GM12878 (cell line): ENCODE measurements at regions not wholly inside any gene's neighbourhood (a gene's known extent, or its start where the extent isn't known, plus 50 kb on each side); places are given as distances from the start of the nearest gene placed in this dataset.

Source experiments
- ATAC-seq: fragments of 200-7000 bp; cut with Tn5 transposase; 3 replicates; pipeline ENCODE4 v1.9.1; 2020; ENCODE audit warnings: mild to moderate bottlenecking, moderate library complexity
- BruUV-seq: library from RNA; stranded (reverse); fragments of 400-500 nt; replicated peaks from 2 replicates; lab custom pipeline; 2021; lab: Mats Ljungman, UMichigan
- CTCF ChIA-PET: fragments of 300-600 bp; sonication (Branson Sonifier 250); formaldehyde crosslinking; extraction: SDS; loops from one replicate; lab custom pipeline; 2021; ENCODE audit warnings: inconsistent platforms; lab: Yijun Ruan, JAX
- POLR2A ChIA-PET: fragments of 350-600 bp; formaldehyde crosslinking; extraction: SDS; loops from one replicate; lab custom pipeline; 2021; ENCODE audit warnings: inconsistent platforms; lab: Charles Lee
- RAD21 ChIA-PET: fragments of 300-600 bp; sonication (Branson Sonifier 250); formaldehyde crosslinking; loops from one replicate; lab custom pipeline; 2023; ENCODE audit warnings: antibody characterized with exemption; ENCODE audit not compliant: unreplicated experiment; lab: Charles Lee
- SMC1A ChIA-PET: fragments of 300-600 bp; sonication (Branson Sonifier 250); formaldehyde crosslinking; loops from one replicate; lab custom pipeline; 2023; ENCODE audit not compliant: unreplicated experiment, uncharacterized antibody; lab: Charles Lee
- DNase-seq: peaks from one replicate; pipeline ENCODE4 v3.0.0-alpha.2; 2011; ENCODE audit warnings: low read depth, low spot score
- FAIRE-seq: peaks from 3 replicates; lab custom pipeline; 2011; peaks lifted over from hg19 to GRCh38; lab: Jason Lieb, UNC
- H2AFZ ChIP-seq: 2 replicates; pipeline ENCODE4 v1.6.0; 2011; ENCODE audit warnings: low read depth, low read length, control low read depth; ENCODE audit not compliant: control insufficient read depth
- H3K27ac ChIP-seq: 2 replicates; pipeline ENCODE4 v1.5.1; 2011; ENCODE audit warnings: control low read depth; ENCODE audit not compliant: control insufficient read depth, insufficient read depth
- H3K27me3 ChIP-seq, 2 experiments: replicated peaks in 1 of 2; 2 replicates each; pipeline versions ENCODE4 v1.6.0 to v1.6.1; 2011; ENCODE audit warnings: low read length in 1 of 2; ENCODE audit not compliant: control insufficient read depth in 2 of 2, insufficient read depth in 2 of 2
- H3K36me3 ChIP-seq, 2 experiments: 2 replicates each; pipeline ENCODE4 v1.5.1; 2011; ENCODE audit warnings: low read length in 1 of 2; ENCODE audit not compliant: control insufficient read depth in 2 of 2, insufficient read depth in 2 of 2
- H3K4me1 ChIP-seq: 2 replicates; pipeline ENCODE4 v1.6.1; 2011; ENCODE audit warnings: mild to moderate bottlenecking, low read length, moderate library complexity, mixed read lengths; ENCODE audit not compliant: control insufficient read depth, insufficient read depth
- H3K4me2 ChIP-seq: 2 replicates; pipeline ENCODE4 v1.6.0; 2011; ENCODE audit warnings: control low read depth; ENCODE audit not compliant: control insufficient read depth, insufficient read depth
- H3K4me3 ChIP-seq: fragments of 200-600 bp; sonication (generic); 2 replicates; pipeline ENCODE4 v1.5.1; 2016
- H3K79me2 ChIP-seq: 2 replicates; pipeline ENCODE4 v1.6.0; 2011; ENCODE audit warnings: low read length; ENCODE audit not compliant: control insufficient read depth, insufficient read depth
- H3K9ac ChIP-seq: 2 replicates; pipeline ENCODE4 v1.8.0; 2011; ENCODE audit warnings: low read length, control low read depth, mixed read lengths; ENCODE audit not compliant: control insufficient read depth, insufficient read depth
- H3K9me3 ChIP-seq: replicated peaks from 3 replicates; pipeline ENCODE4 v1.5.1; 2011; ENCODE audit warnings: mild to moderate bottlenecking, low read length; ENCODE audit not compliant: control insufficient read depth, insufficient read depth
- H4K20me1 ChIP-seq: 2 replicates; pipeline ENCODE4 v1.6.0; 2011; ENCODE audit not compliant: control insufficient read depth, insufficient read depth
- ATF7 ChIP-seq: fragments of 450-650 bp; IDR thresholded peaks from 2 replicates; pipeline ENCODE4 v1.6.1; 2016; ENCODE audit warnings: low read depth, mild to moderate bottlenecking
- BCL11A ChIP-seq: IDR thresholded peaks from 2 replicates; pipeline ENCODE4 v1.6.1; 2011; ENCODE audit warnings: low read depth, low read length
- BMI1 ChIP-seq: fragments of 450-650 bp; IDR thresholded peaks from 2 replicates; pipeline ENCODE4 v1.6.1; 2016; ENCODE audit warnings: mild to moderate bottlenecking, moderate library complexity, borderline replicate concordance
- CTCF ChIP-seq, 3 experiments: IDR thresholded peaks in 2 of 3; conservative IDR thresholded peaks in 1 of 3; 2 replicates each; pipeline ENCODE4 v1.5.1; 2011; ENCODE audit warnings: low read depth in 3 of 3, low read length in 3 of 3, mild to moderate bottlenecking in 3 of 3, control low read depth in 2 of 3, moderate library complexity in 2 of 3, inconsistent platforms in 1 of 3, mixed read lengths in 1 of 3; ENCODE audit not compliant: control insufficient read depth in 2 of 3, insufficient read depth in 1 of 3; ENCODE audit errors: extremely low read depth in 1 of 3
- E2F4 ChIP-seq: IDR thresholded peaks from 2 replicates; pipeline ENCODE4 v1.6.1; 2012; ENCODE audit warnings: low read depth, low read length, improper control_type of control experiment
- GABPA ChIP-seq: IDR thresholded peaks from 2 replicates; pipeline ENCODE4 v1.6.1; 2014; ENCODE audit warnings: antibody characterized with exemption, low read depth, mild to moderate bottlenecking, inconsistent platforms
- PAX8 ChIP-seq: fragments of 450-650 bp; IDR thresholded peaks from 2 replicates; pipeline ENCODE4 v1.6.1; 2017; ENCODE audit warnings: mild to moderate bottlenecking, moderate library complexity
- SMAD1 ChIP-seq: fragments of 450-650 bp; IDR thresholded peaks from 2 replicates; pipeline ENCODE4 v1.6.1; 2018; ENCODE audit warnings: mild to moderate bottlenecking, low read depth; ENCODE audit not compliant: partially characterized antibody
- SMARCA5 ChIP-seq: fragments of 450-650 bp; IDR thresholded peaks from 2 replicates; pipeline ENCODE4 v1.6.1; 2017; ENCODE audit warnings: mild to moderate bottlenecking
- TCF12 ChIP-seq: IDR thresholded peaks from 2 replicates; pipeline ENCODE4 v1.6.1; 2011; ENCODE audit warnings: low read depth, mild to moderate bottlenecking, low read length
- ZNF207 ChIP-seq: fragments of 450-650 bp; IDR thresholded peaks from 2 replicates; pipeline ENCODE4 v1.6.1; 2014; ENCODE audit warnings: antibody characterized with exemption, mild to moderate bottlenecking, borderline replicate concordance
- ZNF217 ChIP-seq: fragments of 450-650 bp; IDR thresholded peaks from 2 replicates; pipeline ENCODE4 v1.6.1; 2017; ENCODE audit warnings: antibody characterized with exemption, mild to moderate bottlenecking
- ZNF274 ChIP-seq: IDR thresholded peaks from one replicate; pipeline ENCODE4 v1.8.0; 2011; ENCODE audit not compliant: insufficient read length, insufficient read depth
- WGBS: methylation state at CpG from one replicate; pipeline ENCODE4 v1.1.6; 2016; ENCODE audit warnings: low lambda C conversion rate; ENCODE audit not compliant: insufficient replicate concordance, insufficient coverage; ENCODE audit errors: missing lambda C conversion rate; 5-methylcytosine and 5-hydroxymethylcytosine counted together
- in situ Hi-C: fragments of 300-500 bp; cut with MboI; formaldehyde crosslinking; loops from 9 replicates; pipeline ENCODE4 v1.14.3; 2018; ENCODE audit warnings: mixed read lengths
- intact Hi-C: fragments of 100-400 bp; cut with micrococcal nuclease; formaldehyde crosslinking; loops from one replicate; pipeline ENCODE4 v1.14.2; 2022; ENCODE audit not compliant: unreplicated experiment
- TF ChIP-seq, protein P1 (sequence below): fragments of 450-650 bp; IDR thresholded peaks from 2 replicates; pipeline ENCODE4 v1.6.1; 2017; ENCODE audit warnings: antibody characterized with exemption, mild to moderate bottlenecking, moderate library complexity
- TF ChIP-seq, protein P2 (sequence below): fragments of 450-650 bp; IDR thresholded peaks from 2 replicates; pipeline ENCODE4 v1.6.1; 2017; ENCODE audit warnings: mild to moderate bottlenecking, moderate library complexity

GRCh38 chr2:30037016-30037415 is 109.8 kb upstream of the YPEL5 start (continued):
- TF ChIP-seq, protein P1, sequence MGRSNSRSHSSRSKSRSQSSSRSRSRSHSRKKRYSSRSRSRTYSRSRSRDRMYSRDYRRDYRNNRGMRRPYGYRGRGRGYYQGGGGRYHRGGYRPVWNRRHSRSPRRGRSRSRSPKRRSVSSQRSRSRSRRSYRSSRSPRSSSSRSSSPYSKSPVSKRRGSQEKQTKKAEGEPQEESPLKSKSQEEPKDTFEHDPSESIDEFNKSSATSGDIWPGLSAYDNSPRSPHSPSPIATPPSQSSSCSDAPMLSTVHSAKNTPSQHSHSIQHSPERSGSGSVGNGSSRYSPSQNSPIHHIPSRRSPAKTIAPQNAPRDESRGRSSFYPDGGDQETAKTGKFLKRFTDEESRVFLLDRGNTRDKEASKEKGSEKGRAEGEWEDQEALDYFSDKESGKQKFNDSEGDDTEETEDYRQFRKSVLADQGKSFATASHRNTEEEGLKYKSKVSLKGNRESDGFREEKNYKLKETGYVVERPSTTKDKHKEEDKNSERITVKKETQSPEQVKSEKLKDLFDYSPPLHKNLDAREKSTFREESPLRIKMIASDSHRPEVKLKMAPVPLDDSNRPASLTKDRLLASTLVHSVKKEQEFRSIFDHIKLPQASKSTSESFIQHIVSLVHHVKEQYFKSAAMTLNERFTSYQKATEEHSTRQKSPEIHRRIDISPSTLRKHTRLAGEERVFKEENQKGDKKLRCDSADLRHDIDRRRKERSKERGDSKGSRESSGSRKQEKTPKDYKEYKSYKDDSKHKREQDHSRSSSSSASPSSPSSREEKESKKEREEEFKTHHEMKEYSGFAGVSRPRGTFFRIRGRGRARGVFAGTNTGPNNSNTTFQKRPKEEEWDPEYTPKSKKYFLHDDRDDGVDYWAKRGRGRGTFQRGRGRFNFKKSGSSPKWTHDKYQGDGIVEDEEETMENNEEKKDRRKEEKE = no peak
- TF ChIP-seq ZNF207 (no peak), ZNF217 (no peak), CTCF (IDR thresholded peaks at IDR 0.05 in 2 of 3, conservative IDR thresholded peaks at IDR 0.05 in 1 of 3; ENCODE audit: control insufficient read depth in 2 of 3, extremely low read depth in 1 of 3, insufficient read depth in 1 of 3, low read depth in 3 of 3, low read length in 3 of 3) (no peak), ATF7 (no peak), ZNF274 (no peak)

DNA sequence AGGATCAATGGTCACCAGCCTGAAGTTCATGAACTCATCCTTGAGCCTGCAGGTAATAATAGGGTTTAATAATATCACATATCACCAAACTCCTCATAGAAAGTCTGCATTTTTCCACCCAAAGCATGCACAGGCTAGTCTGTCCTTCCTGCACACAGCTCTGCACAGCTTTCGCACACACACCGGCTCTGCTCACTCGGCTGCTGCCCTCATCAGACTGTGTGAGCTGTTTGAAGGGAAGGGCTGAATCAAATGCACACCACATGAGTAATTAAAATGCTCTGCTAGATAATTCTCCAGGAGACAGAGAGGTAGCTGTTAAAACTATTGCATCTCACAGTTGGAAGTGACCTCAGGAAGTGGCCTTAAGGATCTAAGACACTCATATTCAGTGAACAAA is 108.4 kb upstream of the YPEL5 start:
- Histone ChIP-seq H3K4me2 (no peak overlapping the region), H3K4me3 (no peak overlapping the region), H3K9me3 (no peaks in the 10 kb centered on the region), H3K4me1 (no peaks in the 10 kb centered on the region; the same call in 1 of the 2 replicates), H3K9ac (no peak overlapping the region), H3K79me2 (no peaks in the 10 kb centered on the region), H3K27ac (no peak overlapping the region), H4K20me1 (no peaks in the 10 kb centered on the region), H3K36me3 (no peaks in the 10 kb centered on the region), H2AFZ (no peak overlapping the region), H3K27me3 (no peaks in the 10 kb centered on the region)
- in situ Hi-C loops = no loop called here
- ATAC-seq (no peak), DNase-seq (no peak), FAIRE-seq (no peak)
- ChIA-PET SMC1A (interaction anchor here (0.6 kb wide), 1 partner anchor 116 kb away, joined by 3 read pairs; no protein-coding TSS in a partner anchor), CTCF (interaction anchor here (0.6 kb wide), 1 partner anchor 14 kb away, joined by 4 read pairs; no protein-coding TSS in a partner anchor), RAD21 (no interaction called here), POLR2A (no interaction called here)
- BruUV-seq = no TSS peak
- 47% methylated on average over 3 of the region's 3 CpGs for WGBS
- intact Hi-C loops = no loop called here
- TF ChIP-seq TCF12 (no peak), SMAD1 (no peak), ATF7 (no peak), BCL11A (no peak), GABPA (no peak), PAX8 (no peak), BMI1 (no peak), E2F4 (no peak), SMARCA5 (no peak)
- TF ChIP-seq, protein P2, sequence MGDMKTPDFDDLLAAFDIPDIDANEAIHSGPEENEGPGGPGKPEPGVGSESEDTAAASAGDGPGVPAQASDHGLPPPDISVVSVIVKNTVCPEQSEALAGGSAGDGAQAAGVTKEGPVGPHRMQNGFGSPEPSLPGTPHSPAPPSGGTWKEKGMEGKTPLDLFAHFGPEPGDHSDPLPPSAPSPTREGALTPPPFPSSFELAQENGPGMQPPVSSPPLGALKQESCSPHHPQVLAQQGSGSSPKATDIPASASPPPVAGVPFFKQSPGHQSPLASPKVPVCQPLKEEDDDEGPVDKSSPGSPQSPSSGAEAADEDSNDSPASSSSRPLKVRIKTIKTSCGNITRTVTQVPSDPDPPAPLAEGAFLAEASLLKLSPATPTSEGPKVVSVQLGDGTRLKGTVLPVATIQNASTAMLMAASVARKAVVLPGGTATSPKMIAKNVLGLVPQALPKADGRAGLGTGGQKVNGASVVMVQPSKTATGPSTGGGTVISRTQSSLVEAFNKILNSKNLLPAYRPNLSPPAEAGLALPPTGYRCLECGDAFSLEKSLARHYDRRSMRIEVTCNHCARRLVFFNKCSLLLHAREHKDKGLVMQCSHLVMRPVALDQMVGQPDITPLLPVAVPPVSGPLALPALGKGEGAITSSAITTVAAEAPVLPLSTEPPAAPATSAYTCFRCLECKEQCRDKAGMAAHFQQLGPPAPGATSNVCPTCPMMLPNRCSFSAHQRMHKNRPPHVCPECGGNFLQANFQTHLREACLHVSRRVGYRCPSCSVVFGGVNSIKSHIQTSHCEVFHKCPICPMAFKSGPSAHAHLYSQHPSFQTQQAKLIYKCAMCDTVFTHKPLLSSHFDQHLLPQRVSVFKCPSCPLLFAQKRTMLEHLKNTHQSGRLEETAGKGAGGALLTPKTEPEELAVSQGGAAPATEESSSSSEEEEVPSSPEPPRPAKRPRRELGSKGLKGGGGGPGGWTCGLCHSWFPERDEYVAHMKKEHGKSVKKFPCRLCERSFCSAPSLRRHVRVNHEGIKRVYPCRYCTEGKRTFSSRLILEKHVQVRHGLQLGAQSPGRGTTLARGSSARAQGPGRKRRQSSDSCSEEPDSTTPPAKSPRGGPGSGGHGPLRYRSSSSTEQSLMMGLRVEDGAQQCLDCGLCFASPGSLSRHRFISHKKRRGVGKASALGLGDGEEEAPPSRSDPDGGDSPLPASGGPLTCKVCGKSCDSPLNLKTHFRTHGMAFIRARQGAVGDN = no peak
